ENCODE measurements at regions not wholly inside any gene's neighbourhood (a gene's known extent, or its start where the extent isn't known, plus 50 kb on each side); places are given as distances from the start of the nearest gene placed in this dataset.
A peak's percentile ranks its signal among the peaks of the same experiment; 100 is the strongest.

- ATAC-seq (no peak), DNase-seq (ENCODE audit: low spot score in 2 of 2) (no peak)
- Mint-ChIP-seq H3K36me3 (no peaks in the 10 kb centered on the region), H3K9me3 (no peaks in the 10 kb centered on the region), H3K27ac (no peak overlapping the region)
These were observed 117.0 kb downstream of the NXNL2 start for GRCh38 chr9:88651682-88652633.

GRCh38 chr9:88652876-88653275 is 117.9 kb downstream of the NXNL2 start:
- Mint-ChIP-seq H3K36me3 (no peaks in the 10 kb centered on the region), H3K9me3 (no peaks in the 10 kb centered on the region), H3K27ac (no peak overlapping the region)
- ATAC-seq: no peak
- DNase-seq (ENCODE audit: low spot score in 2 of 2): no peak

GRCh38 chr9:88653406-88653805 is 118.4 kb downstream of the NXNL2 start:
- no peak for DNase-seq (ENCODE audit: low spot score in 2 of 2)
- Mint-ChIP-seq H3K36me3 (no peaks in the 10 kb centered on the region), H3K9me3 (no peaks in the 10 kb centered on the region), H3K27ac (no peak overlapping the region)
- ATAC-seq: no peak

DNA sequence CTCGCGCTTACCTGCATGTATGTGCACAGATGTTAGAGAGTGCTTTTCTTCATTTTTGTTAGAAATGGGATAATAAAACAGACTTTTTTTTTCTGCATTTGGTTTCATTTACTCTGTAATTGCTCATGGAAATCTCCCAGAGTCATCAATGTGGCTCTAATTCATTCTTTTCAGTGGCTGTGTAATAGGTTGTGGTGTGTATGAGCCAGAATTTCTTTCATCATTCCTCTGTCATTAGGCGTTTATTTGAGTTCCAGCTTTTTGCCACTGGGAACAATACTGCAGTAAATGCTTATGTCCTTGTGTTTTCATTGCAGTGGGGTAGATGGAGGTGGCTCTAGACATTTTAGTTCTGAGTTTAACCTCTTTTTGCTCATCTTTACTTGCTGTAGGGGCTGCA is 118.9 kb downstream of the NXNL2 start:
- ATAC-seq (no peak), DNase-seq (ENCODE audit: low spot score in 2 of 2) (no peak)
- no peaks in the 10 kb centered on the region for H3K9me3 Mint-ChIP-seq
- no peaks in the 10 kb centered on the region for H3K36me3 Mint-ChIP-seq
- no peak overlapping the region for H3K27ac Mint-ChIP-seq

GRCh38 chr9:88657893-88658292 is 122.9 kb downstream of the NXNL2 start:
- H3K9me3 Mint-ChIP-seq: no peaks in the 10 kb centered on the region
- no peak for ATAC-seq
- no peaks in the 10 kb centered on the region for H3K36me3 Mint-ChIP-seq
- no peak overlapping the region for H3K27ac Mint-ChIP-seq
- no peak for DNase-seq (ENCODE audit: low spot score in 2 of 2)

- Mint-ChIP-seq H3K36me3 (no peaks in the 10 kb centered on the region), H3K27ac (no peak overlapping the region), H3K9me3 (no peaks in the 10 kb centered on the region)
- DNase-seq (ENCODE audit: low spot score in 2 of 2) (no peak), ATAC-seq (no peak)
These were observed 123.4 kb downstream of the NXNL2 start for GRCh38 chr9:88658311-88658822.

DNA sequence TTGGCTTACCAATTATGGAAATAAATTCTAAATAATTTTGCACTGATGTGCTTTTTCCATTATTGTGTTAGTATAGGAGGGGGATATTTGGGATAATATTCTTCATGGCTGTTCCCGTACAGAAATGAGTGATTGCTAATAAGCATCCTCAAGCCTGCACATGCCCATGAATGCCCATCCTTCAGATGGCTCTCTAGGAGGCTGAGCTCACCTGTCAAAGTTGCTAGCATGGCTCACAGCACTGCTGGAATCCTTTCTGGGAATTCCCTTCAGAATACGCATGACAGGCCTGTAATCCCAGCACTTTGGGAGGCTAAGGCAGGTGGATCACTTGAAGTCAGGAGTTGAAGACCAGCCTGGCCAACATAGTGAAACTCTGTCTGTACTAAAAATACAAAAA is 124.1 kb downstream of the NXNL2 start:
- DNase-seq (ENCODE audit: low spot score in 2 of 2) (no peak), ATAC-seq (no peak)
- no peaks in the 10 kb centered on the region for H3K36me3 Mint-ChIP-seq
- H3K27ac Mint-ChIP-seq: no peak overlapping the region
- H3K9me3 Mint-ChIP-seq: no peaks in the 10 kb centered on the region

- H3K27ac Mint-ChIP-seq: no peak overlapping the region
- no peaks in the 10 kb centered on the region for H3K36me3 Mint-ChIP-seq
- no peak for ATAC-seq
- no peak for DNase-seq (ENCODE audit: low spot score in 2 of 2)
- no peaks in the 10 kb centered on the region for H3K9me3 Mint-ChIP-seq
These were observed 125.6 kb downstream of the NXNL2 start for GRCh38 chr9:88660611-88661010.

GRCh38 chr9:88661759-88662158 is 126.8 kb downstream of the NXNL2 start:
- Mint-ChIP-seq H3K36me3 (no peaks in the 10 kb centered on the region), H3K9me3 (no peaks in the 10 kb centered on the region), H3K27ac (no peak overlapping the region)
- DNase-seq (ENCODE audit: low spot score in 2 of 2): no peak
- ATAC-seq: no peak

DNA sequence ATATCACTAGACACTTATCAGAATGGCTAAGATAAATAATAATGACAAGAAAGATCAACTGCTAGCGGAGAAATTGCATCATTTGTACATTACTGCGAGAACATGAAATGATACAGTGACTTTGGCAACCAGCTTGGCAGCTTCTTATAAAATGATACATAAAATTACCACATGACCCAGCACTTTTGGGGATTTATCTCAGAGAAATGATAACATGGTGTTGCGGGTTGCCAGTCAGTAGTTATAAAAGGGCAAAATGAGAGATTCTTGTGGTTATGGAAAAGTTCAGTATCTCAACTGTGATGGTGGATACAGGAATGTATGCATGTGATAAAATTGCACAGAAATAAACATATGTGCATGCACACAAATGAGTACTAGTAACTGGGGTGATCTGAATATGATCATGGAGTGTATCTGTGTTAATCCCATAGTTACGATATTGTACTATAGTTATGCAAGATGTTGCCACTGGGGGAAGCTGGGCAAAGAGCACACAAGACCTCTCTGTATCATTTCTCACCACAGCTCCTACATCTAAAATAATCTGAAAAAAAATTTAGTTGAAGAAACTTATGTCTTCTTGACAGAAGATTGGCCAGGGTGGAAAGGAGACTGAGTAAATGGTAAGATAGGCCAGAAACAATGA is 128.9 kb downstream of the NXNL2 start:
- H3K9me3 Mint-ChIP-seq: no peaks in the 10 kb centered on the region
- no peak overlapping the region for H3K27ac Mint-ChIP-seq
- DNase-seq (ENCODE audit: low spot score in 2 of 2) (no peak), ATAC-seq (no peak)
- H3K36me3 Mint-ChIP-seq: no peaks in the 10 kb centered on the region

DNA sequence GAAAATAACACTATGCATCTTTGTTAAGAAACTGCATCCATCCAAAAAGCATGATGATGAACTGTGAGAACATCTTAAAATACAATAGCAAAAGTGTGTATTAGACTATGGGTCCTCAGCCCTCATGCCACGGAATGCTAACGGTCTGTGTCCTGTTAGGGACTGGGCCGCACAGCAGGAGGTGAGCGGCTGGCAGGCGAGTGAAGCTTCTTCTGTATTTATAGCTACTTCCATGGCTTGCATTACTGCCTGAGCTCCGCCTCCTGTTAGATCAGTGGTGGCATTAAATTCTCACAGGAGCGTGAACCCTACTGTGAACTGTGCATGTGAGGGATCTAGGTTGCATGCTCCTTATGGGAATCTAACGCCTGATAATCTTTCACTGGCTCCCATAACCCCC is 129.8 kb downstream of the NXNL2 start:
- H3K36me3 Mint-ChIP-seq: no peaks in the 10 kb centered on the region
- H3K9me3 Mint-ChIP-seq: no peaks in the 10 kb centered on the region
- no peak overlapping the region for H3K27ac Mint-ChIP-seq
- ATAC-seq (no peak), DNase-seq (ENCODE audit: low spot score in 2 of 2) (no peak)

GRCh38 chr9:88672874-88673689 is 138.1 kb downstream of the NXNL2 start:
- DNase-seq (ENCODE audit: low spot score in 2 of 2): no peak
- Mint-ChIP-seq H3K27ac (no peak overlapping the region), H3K9me3 (no peaks in the 10 kb centered on the region), H3K36me3 (no peaks in the 10 kb centered on the region)
- ATAC-seq: no peak

DNA sequence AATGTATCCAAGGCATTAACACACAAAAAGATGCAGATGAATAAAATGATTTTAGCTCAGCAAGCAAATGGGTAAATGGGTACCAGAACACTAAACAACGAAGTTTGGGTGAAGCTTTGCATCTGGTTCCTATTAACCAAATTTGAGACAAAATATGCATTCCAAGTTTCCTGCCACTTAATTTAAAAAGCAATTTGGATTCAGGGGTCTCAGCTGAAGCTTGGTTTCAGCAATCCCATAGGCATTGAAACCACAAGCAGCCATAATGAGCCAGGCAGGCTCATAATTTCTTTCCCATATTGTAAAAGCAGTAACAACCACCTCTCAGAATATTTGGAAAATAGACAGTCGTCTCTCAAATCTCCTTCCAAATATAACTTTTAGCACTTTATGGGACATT is 138.9 kb downstream of the NXNL2 start:
- Mint-ChIP-seq H3K9me3 (no peaks in the 10 kb centered on the region), H3K36me3 (no peaks in the 10 kb centered on the region), H3K27ac (no peak overlapping the region)
- ATAC-seq (no peak), DNase-seq (ENCODE audit: low spot score in 2 of 2) (no peak)

GRCh38 chr9:88676644-88677043 is 141.7 kb downstream of the NXNL2 start:
- no peak for DNase-seq (ENCODE audit: low spot score in 2 of 2)
- peak in 1 of 2 donors; percentile 38 for ATAC-seq
- no peaks in the 10 kb centered on the region for H3K9me3 Mint-ChIP-seq
- no peaks in the 10 kb centered on the region for H3K36me3 Mint-ChIP-seq
- no peak overlapping the region for H3K27ac Mint-ChIP-seq

GRCh38 chr9:88678008-88678407 is 143.0 kb downstream of the NXNL2 start:
- ATAC-seq: no peak

GRCh38 chr9:88678431-88678830 is 143.5 kb downstream of the NXNL2 start:
- no peak overlapping the region for H3K27ac Mint-ChIP-seq
- H3K36me3 Mint-ChIP-seq: no peaks in the 10 kb centered on the region
- ATAC-seq: no peak
- DNase-seq (ENCODE audit: low spot score in 2 of 2): no peak
- H3K9me3 Mint-ChIP-seq: no peaks in the 10 kb centered on the region

More at GRCh38 chr9:88678008-88678407, 143.0 kb downstream of the NXNL2 start:
- Mint-ChIP-seq H3K36me3 (no peaks in the 10 kb centered on the region), H3K27ac (no peak overlapping the region), H3K9me3 (no peaks in the 10 kb centered on the region)
- no peak for DNase-seq (ENCODE audit: low spot score in 2 of 2)

DNA sequence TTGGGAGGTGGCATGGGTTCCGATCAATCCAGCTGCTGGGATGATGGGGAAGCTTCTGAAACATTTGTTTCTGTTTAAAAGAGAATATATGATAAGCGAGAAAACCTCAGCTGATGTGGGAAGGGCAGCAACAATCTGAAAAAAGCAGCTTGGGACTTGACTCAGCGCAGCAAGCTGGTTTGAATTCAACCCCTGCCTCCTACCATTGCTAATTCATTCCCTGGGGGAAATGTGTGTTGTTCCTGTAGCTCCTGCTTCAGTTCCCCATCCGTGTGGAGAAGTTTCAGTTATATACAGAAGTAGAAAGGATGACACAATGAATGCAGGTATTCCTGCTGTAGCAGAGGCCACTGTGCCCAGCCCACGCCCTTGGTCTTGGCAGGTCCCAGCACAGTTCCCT is 145.1 kb downstream of the NXNL2 start:
- H3K9me3 Mint-ChIP-seq: no peaks in the 10 kb centered on the region
- DNase-seq (ENCODE audit: low spot score in 2 of 2) (no peak), ATAC-seq (no peak)
- no peak overlapping the region for H3K27ac Mint-ChIP-seq
- no peaks in the 10 kb centered on the region for H3K36me3 Mint-ChIP-seq

Data from activated naive CD4-positive, alpha-beta T cell treated with anti-CD3 and anti-CD28 coated beads, Interleukin-2, amount 50 U/mL, for 72 hours (primary cell).